HG03135 (cell line): ENCODE measurements at regions not wholly inside any gene's neighbourhood (a gene's known extent, or its start where the extent isn't known, plus 50 kb on each side); places are given as distances from the start of the nearest gene placed in this dataset.

Source experiments
- ATAC-seq: cut with Tn5 transposase; IDR thresholded peaks from one replicate; pipeline ENCODE4 v1.9.1; 2021; ENCODE audit warnings: mild to moderate bottlenecking, moderate library complexity; ENCODE audit not compliant: unreplicated experiment

DNA sequence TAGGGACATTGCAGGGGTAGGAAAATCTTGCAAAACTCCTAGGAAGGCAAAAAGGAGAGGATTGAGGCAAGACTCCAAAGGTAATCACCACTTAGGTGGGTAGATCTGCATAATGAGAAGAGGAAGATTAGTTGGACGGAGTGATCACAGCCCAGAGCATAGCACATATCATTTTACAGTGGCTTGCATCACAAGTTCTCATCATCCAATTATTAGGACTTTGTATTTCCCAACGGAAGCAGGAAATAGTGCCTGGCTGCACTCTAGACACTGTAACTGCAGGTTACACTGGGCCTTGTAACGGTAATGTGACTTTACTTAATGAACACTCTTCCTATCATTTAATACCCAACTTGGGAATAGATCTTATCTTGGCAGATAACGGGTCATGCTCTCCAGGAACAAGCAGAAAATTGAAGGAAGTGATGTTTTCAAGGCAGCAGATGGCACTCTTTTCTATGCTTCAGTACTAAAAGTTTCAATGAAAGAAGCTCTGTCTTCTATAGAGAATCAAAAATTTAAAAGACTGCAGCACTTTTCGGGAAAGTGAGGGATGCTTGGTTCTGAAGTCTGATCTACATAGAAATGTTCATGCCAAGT, 101.9 kb upstream of the KCNMB2 start:
- ATAC-seq = no peak

DNA sequence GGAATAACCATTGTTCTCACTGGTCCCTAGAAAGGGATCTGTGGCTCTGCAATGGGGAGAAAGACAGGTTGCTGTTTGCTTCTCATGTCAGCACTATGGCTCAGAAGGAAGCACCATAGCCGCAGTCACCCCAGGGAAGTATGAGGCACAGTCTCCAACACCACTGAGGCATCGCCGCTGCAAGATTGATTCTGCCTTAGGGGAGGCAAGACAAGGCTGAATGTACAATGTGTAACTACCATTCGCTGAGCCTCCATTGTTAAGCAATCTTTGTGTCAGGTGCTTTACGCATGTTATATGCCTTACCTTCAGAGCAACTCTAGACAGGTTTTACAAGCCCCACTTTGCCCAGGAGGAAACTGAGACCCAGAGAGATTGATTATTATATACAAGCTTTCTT, 100.7 kb upstream of the KCNMB2 start:
- no peak for ATAC-seq

- no peak for ATAC-seq
Observed at GRCh38 chr3:178436773-178437172, 99.5 kb upstream of the KCNMB2 start.

GRCh38 chr3:178437236-178437635, 99.0 kb upstream of the KCNMB2 start:
- ATAC-seq = no peak

GRCh38 chr3:178439504-178439903, 96.7 kb upstream of the KCNMB2 start:
- ATAC-seq = no peak

DNA sequence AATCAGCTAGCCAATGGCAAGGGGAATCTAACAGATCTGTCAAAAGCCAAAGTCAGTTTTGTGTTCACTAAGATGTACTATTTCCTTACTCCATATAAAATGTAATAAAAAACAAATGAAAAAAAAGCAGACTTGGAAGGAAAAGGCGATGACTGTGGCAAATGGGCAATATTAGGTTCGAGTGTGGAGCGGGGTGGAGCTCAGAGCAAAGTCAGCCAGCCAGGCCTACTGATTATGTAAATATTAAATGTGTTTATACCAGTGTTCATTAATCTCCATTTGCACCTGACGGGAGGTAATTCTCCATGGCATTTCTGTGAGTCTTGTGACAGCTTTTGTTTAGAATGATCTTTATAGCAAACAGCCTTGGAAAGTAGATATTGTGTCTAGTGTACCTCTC, 96.2 kb upstream of the KCNMB2 start:
- ATAC-seq = no peak

DNA sequence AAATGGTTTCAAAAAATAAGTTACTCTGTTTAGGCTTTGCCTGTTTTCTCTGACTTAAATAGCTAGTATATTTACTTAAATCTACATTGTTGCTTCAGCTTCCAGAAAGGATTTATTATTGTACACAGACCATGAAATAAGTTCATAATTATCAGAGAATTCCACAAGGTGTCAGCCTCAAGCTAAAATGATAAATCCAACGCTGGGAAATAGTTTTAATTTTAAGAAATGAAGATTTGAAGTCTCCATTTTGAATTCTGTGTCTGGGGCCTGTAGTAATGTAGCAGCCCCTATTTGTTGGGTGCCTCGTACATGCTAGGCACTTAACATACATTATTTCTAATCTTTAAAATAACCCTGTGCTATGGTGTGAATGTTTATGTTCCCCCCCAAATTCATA, 92.6 kb upstream of the KCNMB2 start:
- no peak for ATAC-seq

DNA sequence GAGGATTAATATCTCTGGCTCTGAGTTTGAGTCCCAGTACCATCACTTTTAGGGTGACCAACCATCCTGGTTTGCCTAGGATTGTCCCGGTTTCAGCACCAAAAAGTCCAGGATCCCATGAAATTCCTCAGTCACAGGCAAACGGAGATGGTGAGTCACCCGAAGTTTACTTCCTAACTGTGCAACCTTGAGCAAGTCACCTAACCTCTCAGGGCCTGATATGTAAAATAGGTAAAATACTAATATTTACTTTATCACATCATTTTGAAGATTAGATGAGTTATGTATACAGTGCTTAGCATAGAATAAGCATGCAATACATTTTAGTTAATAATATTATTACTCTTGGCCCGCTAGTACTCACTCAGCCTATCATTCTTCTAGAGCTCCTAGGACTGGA, 91.1 kb upstream of the KCNMB2 start:
- no peak for ATAC-seq

GRCh38 chr3:178446059-178446458, 90.2 kb upstream of the KCNMB2 start:
- ATAC-seq = no peak

DNA sequence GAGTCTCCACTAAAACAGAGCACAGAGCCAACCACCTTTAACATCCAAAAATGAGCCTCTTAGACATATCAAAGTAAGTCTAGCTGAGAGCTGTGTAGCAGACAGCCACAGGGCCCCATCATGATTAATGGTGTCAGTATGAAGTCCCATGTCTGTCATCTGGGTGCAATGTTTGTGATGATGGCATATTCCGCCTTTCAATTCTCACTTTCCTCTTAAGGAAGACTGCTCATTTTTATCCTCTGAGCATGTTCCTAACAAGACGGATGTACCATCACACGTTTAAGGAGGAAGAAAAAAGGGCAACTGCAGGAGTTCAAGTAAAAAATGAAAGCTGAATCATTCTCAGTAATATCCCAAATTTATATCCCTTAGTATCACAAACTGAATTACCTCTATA, 85.8 kb upstream of the KCNMB2 start:
- no peak for ATAC-seq

DNA sequence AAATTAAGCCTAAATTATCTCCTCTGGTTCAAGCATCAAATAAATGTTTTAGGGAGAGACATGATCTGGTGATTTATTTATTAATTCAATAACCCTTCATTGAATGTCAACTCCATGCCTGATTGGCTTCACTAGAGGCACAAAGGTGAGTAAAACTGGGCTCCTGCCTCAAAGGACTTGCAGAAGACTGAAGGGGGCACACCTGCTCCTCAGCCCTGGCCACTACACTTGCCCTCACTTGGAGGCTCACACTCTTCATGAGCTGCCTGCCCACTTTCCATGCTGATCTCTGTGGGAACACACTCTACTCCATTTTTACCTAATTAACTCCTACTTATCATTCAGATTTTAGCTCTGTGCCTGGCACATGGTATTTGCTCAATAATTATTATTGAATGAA, 84.4 kb upstream of the KCNMB2 start:
- no peak for ATAC-seq

- no peak for ATAC-seq
Observed at GRCh38 chr3:178454726-178455125, 81.5 kb upstream of the KCNMB2 start.

GRCh38 chr3:178455226-178455625, 81.0 kb upstream of the KCNMB2 start:
- no peak for ATAC-seq

DNA sequence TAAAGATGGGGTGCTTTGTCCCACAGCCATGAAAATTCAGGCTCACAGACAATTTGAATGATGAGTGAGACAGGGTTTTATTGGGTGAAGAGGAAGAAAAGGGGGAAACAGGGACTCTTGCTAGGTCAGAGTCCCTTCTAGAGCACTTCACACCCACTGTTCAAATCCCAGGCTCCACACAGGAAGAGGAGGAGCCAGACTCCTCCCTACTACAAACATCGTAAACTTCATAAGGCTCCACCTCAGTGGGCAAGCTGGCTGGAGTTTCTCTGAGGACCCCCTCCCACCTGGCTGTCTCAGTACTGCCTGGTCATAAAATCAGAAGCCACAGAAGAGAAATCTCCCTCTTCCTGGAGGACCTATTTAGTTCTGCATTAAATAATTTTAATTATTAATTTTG, 80.3 kb upstream of the KCNMB2 start:
- ATAC-seq = no peak

DNA sequence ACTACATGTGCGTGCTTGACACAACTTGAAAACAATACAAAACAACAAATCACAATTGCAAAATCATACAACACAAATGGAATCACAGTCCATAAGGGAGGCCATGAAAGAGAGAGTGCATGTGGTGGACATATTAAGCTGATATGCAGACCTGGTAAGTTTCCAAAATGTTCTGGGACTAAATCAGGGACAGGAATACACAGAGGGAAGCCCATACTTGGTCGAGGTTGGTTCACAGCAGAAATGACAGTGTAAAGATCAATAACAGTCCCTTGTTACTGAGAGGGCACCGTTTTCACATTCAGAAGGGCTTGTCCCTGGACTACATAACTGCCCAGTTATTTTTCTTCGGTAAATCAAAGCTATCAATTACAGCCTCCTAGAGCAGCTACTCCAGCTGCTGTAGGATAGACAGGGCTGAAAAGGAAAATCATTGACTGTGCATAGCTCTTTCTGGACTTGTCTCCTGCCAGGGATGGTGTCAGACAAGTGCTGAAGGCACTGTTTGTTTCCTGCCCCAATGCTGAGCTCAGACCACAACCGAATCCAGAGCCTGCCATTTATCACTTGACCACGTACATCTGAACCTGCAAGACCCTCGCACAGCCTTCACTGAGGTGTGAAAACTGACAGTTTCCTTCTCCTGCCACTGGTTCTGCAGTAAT, 79.5 kb upstream of the KCNMB2 start:
- no peak for ATAC-seq

DNA sequence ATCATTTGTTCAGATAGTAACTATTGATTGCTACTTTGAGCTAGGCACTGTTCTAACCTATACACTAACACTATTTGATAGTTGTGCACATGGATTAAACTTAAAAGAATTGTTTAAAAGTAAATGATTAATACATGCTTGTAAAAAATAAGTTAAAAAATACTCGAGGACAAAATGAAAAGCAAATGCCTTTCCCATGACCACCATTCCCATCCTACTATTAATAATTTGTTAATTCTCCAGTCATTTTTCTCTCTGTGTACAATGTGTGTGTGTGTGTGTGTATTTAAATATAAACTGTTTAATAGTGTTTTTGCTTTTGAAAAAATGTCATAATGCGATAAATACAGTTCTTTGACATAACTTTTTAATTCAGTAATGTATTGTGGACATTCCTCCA, 78.7 kb upstream of the KCNMB2 start:
- ATAC-seq = no peak

GRCh38 chr3:178458313-178459037, 77.8 kb upstream of the KCNMB2 start:
- ATAC-seq = no peak

DNA sequence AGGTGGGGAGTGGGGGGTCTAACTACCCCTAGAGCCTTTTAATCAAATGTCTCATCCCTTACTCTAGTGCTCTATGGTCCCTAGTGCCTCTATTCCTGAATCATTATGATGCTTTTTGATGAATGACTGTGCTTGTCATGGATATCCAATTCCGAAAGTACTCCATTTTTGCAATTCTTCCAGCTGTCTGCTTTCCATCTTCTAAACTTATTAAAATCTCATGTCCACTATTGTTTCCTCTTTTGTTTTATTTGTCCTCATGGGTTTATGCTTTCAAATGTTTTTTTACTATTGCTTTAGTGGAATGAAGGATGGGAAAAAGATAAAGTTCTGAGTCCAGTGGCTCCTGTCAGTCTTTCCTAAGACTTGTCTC, 77.2 kb upstream of the KCNMB2 start:
- no peak for ATAC-seq

DNA sequence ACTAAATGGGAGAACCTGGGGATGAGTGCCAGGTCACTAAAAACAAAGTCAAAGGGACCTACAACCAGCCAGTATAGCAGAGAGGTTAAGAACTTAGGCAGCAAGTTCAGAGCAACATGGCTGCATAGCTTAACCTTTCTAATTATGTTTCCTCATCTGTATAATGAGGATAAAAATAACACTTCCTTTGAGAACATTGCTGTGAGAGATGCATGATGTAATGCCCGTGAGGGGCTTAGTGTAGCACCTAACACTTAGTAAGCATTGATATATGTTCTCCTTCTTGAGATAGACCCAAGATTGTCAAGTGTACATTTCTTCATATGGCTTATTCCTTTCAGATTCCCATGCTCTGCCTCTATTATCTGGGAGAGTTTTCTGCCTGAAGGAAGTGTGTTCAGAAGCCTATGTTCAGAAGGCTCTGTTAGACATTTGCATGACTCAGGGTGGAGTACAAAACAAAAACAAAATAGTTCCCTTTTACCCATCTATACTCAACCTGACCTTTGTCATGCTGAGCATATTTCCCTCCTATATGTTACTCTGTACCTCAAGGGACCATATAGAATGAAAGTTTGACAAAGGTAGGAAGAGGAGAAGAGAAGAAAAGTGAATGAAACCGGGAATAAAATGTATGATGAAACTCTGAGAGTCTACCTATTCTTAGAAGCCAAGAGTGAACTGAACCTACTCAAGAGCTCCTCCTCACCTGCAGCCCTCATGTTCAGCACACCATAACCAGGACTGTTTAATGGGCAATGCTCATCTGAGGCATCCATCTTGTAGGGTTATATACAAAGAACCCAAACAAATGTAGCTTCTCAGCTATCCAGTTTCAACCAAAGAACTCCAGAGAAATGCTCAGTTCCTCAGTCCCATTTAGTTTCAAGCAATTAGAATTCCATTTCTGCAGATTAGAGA, 70.7 kb upstream of the KCNMB2 start:
- no peak for ATAC-seq

- no peak for ATAC-seq
Observed at GRCh38 chr3:178472941-178473340, 63.3 kb upstream of the KCNMB2 start.

GRCh38 chr3:178474526-178474925, 61.7 kb upstream of the KCNMB2 start:
- no peak for ATAC-seq
